GM18517 (cell line): ENCODE measurements at regions not wholly inside any gene's neighbourhood (a gene's known extent, or its start where the extent isn't known, plus 50 kb on each side); places are given as distances from the start of the nearest gene placed in this dataset.

Source experiments
- ATAC-seq: cut with Tn5 transposase; IDR thresholded peaks from one replicate; pipeline ENCODE4 v1.9.1; 2021; ENCODE audit warnings: mild to moderate bottlenecking, moderate library complexity; ENCODE audit not compliant: unreplicated experiment

- ATAC-seq, result no peak
Observed at GRCh38 chr2:220247588-220248350, 620.3 kb downstream of the SLC4A3 start.

- no peak for ATAC-seq
Observed at GRCh38 chr2:220259662-220260061, 632.2 kb downstream of the SLC4A3 start.

- no peak for ATAC-seq
Observed at GRCh38 chr2:220263300-220263699, 635.9 kb downstream of the SLC4A3 start.

GRCh38 chr2:220269367-220269766 is 641.9 kb downstream of the SLC4A3 start:
- no peak for ATAC-seq

- no peak for ATAC-seq
Observed at GRCh38 chr2:220270481-220271070, 643.1 kb downstream of the SLC4A3 start.

- no peak for ATAC-seq
Observed at GRCh38 chr2:220272656-220273055, 645.2 kb downstream of the SLC4A3 start.

- ATAC-seq, result no peak
Observed at GRCh38 chr2:220273082-220273481, 645.7 kb downstream of the SLC4A3 start.

GRCh38 chr2:220275454-220275853 is 648.0 kb downstream of the SLC4A3 start:
- ATAC-seq, result no peak

- ATAC-seq, result no peak
Observed at GRCh38 chr2:220276741-220277444, 649.5 kb downstream of the SLC4A3 start.

- no peak for ATAC-seq
Observed at GRCh38 chr2:220277445-220277975, 650.1 kb downstream of the SLC4A3 start.

GRCh38 chr2:220278022-220278421 is 650.6 kb downstream of the SLC4A3 start:
- no peak for ATAC-seq

- no peak for ATAC-seq
Observed at GRCh38 chr2:220279372-220279771, 651.9 kb downstream of the SLC4A3 start.

GRCh38 chr2:220279840-220280239 is 652.4 kb downstream of the SLC4A3 start:
- no peak for ATAC-seq

GRCh38 chr2:220280736-220281135 is 653.3 kb downstream of the SLC4A3 start:
- no peak for ATAC-seq

GRCh38 chr2:220281771-220282170 is 654.3 kb downstream of the SLC4A3 start:
- no peak for ATAC-seq

GRCh38 chr2:220282236-220282635 is 654.8 kb downstream of the SLC4A3 start:
- ATAC-seq, result no peak

GRCh38 chr2:220293966-220294365 is 666.5 kb downstream of the SLC4A3 start:
- no peak for ATAC-seq

GRCh38 chr2:220296174-220296573 is 668.7 kb downstream of the SLC4A3 start:
- no peak for ATAC-seq

GRCh38 chr2:220297093-220297492 is 669.7 kb downstream of the SLC4A3 start:
- no peak for ATAC-seq

- ATAC-seq, result no peak
Observed at GRCh38 chr2:220300806-220301205, 673.4 kb downstream of the SLC4A3 start.

GRCh38 chr2:220302756-220303155 is 675.3 kb downstream of the SLC4A3 start:
- no peak for ATAC-seq

- ATAC-seq, result no peak
Observed at GRCh38 chr2:220309215-220309614, 681.8 kb downstream of the SLC4A3 start.
